ENCODE measurements at regions not wholly inside any gene's neighbourhood (a gene's known extent, or its start where the extent isn't known, plus 50 kb on each side); places are given as distances from the start of the nearest gene placed in this dataset.

DNA sequence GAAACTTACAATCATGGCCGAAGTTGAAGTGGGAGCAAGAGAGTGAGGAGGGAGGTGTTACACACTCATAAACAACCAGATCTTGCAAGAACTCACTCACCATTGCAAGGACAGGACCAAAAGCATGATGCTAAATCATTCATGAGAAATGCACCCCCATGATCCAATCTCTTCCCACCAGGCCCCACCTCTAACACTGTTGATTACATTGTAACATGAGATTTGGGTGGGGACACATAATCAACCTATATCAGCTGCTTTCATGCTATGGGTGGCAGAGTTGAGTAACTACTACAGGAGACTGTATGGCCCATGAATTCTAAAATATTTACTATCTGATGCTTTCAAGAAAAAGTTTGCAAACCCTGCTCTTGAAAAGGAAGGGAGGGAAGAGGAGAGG is 155.1 kb downstream of the DEFB131A start:
- TF ChIP-seq, protein P1, sequence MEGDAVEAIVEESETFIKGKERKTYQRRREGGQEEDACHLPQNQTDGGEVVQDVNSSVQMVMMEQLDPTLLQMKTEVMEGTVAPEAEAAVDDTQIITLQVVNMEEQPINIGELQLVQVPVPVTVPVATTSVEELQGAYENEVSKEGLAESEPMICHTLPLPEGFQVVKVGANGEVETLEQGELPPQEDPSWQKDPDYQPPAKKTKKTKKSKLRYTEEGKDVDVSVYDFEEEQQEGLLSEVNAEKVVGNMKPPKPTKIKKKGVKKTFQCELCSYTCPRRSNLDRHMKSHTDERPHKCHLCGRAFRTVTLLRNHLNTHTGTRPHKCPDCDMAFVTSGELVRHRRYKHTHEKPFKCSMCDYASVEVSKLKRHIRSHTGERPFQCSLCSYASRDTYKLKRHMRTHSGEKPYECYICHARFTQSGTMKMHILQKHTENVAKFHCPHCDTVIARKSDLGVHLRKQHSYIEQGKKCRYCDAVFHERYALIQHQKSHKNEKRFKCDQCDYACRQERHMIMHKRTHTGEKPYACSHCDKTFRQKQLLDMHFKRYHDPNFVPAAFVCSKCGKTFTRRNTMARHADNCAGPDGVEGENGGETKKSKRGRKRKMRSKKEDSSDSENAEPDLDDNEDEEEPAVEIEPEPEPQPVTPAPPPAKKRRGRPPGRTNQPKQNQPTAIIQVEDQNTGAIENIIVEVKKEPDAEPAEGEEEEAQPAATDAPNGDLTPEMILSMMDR (IDR thresholded peaks at IDR 0.05): no peak
- TF ChIP-seq POLR2AphosphoS5 (IDR thresholded peaks at IDR 0.05): no peak
- TF ChIP-seq EP300 (IDR thresholded peaks at IDR 0.05): no peak
